ENCODE measurements at regions not wholly inside any gene's neighbourhood (a gene's known extent, or its start where the extent isn't known, plus 50 kb on each side); places are given as distances from the start of the nearest gene placed in this dataset.

DNA sequence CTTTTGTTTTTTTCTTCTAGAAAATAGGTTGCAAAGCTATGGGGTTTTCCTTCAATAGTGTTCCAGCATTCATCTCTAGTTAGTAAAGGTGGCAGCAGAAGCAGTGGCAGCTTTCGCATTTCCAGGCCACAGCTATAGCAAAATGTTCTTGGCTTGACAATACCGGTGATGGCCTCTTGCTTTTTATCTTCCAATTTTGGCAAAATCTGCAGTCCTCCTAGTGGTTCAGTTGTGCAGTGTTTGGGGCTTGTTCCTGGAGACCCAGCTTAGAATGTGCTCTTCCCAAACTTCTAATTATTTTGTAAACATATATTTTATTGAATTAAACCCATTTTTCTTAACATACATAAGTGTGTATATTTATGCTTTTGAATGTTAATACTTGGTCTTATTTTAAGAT lies 370.6 kb upstream of the MAN1A1 start:
- TF ChIP-seq POLR2A (IDR thresholded peaks at IDR 0.05; ENCODE audit: low read depth, low read length) (no peak), CEBPB (IDR thresholded peaks at IDR 0.05; ENCODE audit: low read depth, low read length) (no peak), RAD21 (IDR thresholded peaks at IDR 0.05; ENCODE audit: low read length) (no peak), MAZ (IDR thresholded peaks at IDR 0.05; ENCODE audit: borderline replicate concordance, low read depth, low read length) (no peak)
- TF ChIP-seq, protein P1, sequence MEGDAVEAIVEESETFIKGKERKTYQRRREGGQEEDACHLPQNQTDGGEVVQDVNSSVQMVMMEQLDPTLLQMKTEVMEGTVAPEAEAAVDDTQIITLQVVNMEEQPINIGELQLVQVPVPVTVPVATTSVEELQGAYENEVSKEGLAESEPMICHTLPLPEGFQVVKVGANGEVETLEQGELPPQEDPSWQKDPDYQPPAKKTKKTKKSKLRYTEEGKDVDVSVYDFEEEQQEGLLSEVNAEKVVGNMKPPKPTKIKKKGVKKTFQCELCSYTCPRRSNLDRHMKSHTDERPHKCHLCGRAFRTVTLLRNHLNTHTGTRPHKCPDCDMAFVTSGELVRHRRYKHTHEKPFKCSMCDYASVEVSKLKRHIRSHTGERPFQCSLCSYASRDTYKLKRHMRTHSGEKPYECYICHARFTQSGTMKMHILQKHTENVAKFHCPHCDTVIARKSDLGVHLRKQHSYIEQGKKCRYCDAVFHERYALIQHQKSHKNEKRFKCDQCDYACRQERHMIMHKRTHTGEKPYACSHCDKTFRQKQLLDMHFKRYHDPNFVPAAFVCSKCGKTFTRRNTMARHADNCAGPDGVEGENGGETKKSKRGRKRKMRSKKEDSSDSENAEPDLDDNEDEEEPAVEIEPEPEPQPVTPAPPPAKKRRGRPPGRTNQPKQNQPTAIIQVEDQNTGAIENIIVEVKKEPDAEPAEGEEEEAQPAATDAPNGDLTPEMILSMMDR (conservative IDR thresholded peaks at IDR 0.05; ENCODE audit: low read depth, low read length) = no peak

All from IMR-90 (cell line).